WERI-Rb-1 (cell line): ENCODE measurements at regions not wholly inside any gene's neighbourhood (a gene's known extent, or its start where the extent isn't known, plus 50 kb on each side); places are given as distances from the start of the nearest gene placed in this dataset.

Source experiments
- DNase-seq: peaks from one replicate; pipeline ENCODE4 v3.0.0-alpha.2; 2020
- H3K27ac ChIP-seq: fragments of 250-450 bp; sonication (Bioruptor Pico); 2 replicates; pipeline ENCODE4 v1.5.1; 2020; ENCODE audit warnings: mild to moderate bottlenecking, moderate library complexity
- H3K27me3 ChIP-seq: fragments of 250-450 bp; sonication (Bioruptor Pico); 2 replicates; pipeline ENCODE4 v1.5.1; 2021; ENCODE audit warnings: mild to moderate bottlenecking, low read depth, moderate library complexity; ENCODE audit not compliant: insufficient read depth, severe bottlenecking
- H3K36me3 ChIP-seq: fragments of 250-450 bp; sonication (Bioruptor Pico); 2 replicates; pipeline ENCODE4 v1.5.1; 2020; ENCODE audit warnings: mild to moderate bottlenecking, moderate library complexity
- H3K4me3 ChIP-seq: 2 replicates; pipeline ENCODE4 v1.5.1; 2011; ENCODE audit warnings: low read depth, mild to moderate bottlenecking, control low read depth, low read length
- H3K9me3 ChIP-seq: fragments of 250-450 bp; sonication (Bioruptor Pico); 2 replicates; pipeline ENCODE4 v1.5.1; 2021; ENCODE audit warnings: mild to moderate bottlenecking, moderate library complexity; ENCODE audit not compliant: severe bottlenecking
- TF ChIP-seq, protein P1 (sequence below): IDR thresholded peaks from 2 replicates; pipeline ENCODE4 v1.5.1; 2011; ENCODE audit warnings: low read depth, mild to moderate bottlenecking, control low read depth, inconsistent platforms, low read length

DNA sequence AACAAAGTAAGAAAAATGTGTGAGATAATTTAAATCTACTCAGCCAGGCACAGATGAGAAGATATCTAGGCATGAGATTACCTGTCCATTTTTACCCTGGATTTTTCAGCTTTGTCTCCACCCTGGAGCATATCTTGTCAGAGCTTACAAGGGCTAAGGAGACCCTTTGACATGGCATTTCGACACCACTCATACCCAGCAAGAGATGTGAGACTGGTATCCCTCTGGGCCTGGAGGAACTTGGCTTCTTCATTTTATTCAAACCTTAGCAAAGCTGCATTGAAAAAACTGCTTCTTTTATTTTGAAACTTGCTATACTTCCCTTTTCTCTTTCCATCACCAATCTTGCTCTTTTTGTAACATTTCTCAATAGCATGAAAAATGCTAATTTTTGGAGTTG lies 194.9 kb upstream of the HNMT start:
- no peak overlapping the region for H3K4me3 ChIP-seq
- DNase-seq, result no peak
- no peaks in the 10 kb centered on the region for H3K9me3 ChIP-seq
- 0 out of 2 replicates have a peak overlapping the region, but pooled peaks have one; percentile 27 for H3K27ac ChIP-seq
- TF ChIP-seq, protein P1, sequence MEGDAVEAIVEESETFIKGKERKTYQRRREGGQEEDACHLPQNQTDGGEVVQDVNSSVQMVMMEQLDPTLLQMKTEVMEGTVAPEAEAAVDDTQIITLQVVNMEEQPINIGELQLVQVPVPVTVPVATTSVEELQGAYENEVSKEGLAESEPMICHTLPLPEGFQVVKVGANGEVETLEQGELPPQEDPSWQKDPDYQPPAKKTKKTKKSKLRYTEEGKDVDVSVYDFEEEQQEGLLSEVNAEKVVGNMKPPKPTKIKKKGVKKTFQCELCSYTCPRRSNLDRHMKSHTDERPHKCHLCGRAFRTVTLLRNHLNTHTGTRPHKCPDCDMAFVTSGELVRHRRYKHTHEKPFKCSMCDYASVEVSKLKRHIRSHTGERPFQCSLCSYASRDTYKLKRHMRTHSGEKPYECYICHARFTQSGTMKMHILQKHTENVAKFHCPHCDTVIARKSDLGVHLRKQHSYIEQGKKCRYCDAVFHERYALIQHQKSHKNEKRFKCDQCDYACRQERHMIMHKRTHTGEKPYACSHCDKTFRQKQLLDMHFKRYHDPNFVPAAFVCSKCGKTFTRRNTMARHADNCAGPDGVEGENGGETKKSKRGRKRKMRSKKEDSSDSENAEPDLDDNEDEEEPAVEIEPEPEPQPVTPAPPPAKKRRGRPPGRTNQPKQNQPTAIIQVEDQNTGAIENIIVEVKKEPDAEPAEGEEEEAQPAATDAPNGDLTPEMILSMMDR, result no peak
- H3K27me3 ChIP-seq, result no peaks in the 10 kb centered on the region
- no peaks in the 10 kb centered on the region for H3K36me3 ChIP-seq

DNA sequence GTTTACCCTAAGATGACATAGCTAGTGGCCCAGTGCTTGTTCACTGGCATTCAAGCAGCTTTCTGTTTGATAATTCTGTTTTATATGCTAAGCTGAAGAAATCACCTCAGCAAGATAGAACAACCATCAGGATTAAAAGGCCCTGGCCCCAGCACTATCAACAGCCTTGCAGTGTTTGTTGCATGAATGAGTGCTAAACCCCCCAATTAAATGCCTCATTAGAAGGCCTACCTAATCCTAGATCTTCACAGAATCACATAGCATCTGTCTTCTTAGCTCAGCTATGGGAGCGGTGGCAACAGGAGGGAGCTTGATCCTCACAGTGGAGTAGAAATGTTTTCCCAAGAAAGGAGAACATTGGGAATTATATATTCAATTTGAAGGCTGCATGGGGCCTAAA lies 194.1 kb upstream of the HNMT start:
- no peaks in the 10 kb centered on the region for H3K9me3 ChIP-seq
- H3K36me3 ChIP-seq, result no peaks in the 10 kb centered on the region
- peak; percentile 69 for DNase-seq
- H3K27me3 ChIP-seq, result no peaks in the 10 kb centered on the region
- peak overlapping the region; percentile 27; the same call in 1 of the 2 replicates for H3K27ac ChIP-seq
- TF ChIP-seq, protein P1, result no peak
- no peak overlapping the region for H3K4me3 ChIP-seq

DNA sequence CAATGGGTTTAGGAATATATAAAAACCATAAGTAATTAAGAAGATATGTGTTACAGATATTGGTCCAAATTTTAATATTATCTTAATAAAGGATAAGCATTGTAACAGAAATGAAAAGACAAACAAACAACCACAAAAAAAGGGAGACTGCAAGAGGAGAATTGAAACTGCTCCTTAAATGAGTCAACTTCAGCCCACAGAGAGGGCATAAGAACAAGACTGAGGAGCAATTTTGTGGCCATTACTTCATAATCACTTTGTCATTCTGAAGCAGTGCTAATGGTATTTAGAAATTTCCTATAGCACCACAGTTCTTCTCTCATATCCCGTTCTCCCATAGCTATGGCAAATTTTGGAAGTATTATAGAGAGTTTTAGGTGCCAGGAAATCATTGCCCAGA lies 193.2 kb upstream of the HNMT start:
- H3K27ac ChIP-seq, result no peak overlapping the region
- no peak overlapping the region for H3K4me3 ChIP-seq
- no peak for DNase-seq
- H3K36me3 ChIP-seq, result no peaks in the 10 kb centered on the region
- no peaks in the 10 kb centered on the region for H3K9me3 ChIP-seq
- TF ChIP-seq, protein P1, result no peak
- no peaks in the 10 kb centered on the region for H3K27me3 ChIP-seq

DNA sequence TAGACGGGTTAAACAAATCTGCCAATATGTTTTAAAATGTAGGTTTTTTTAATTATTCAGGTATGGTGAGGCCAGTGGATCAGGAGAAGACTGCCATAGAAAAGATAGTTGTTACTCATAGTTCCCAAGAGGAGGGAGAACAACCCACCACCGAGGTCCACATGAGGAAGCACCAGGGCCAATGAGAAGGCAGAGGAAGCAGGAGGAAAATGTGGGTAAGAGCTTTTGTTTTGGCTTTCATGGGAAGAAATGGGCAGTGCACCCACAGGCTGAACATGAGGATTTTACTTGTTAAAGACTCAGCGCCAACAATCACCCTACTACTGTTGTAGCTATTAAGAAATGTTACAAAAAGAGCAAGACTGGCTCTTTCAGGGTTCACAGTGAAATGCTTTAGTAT lies 191.8 kb upstream of the HNMT start:
- H3K27ac ChIP-seq, result no peak overlapping the region

DNA sequence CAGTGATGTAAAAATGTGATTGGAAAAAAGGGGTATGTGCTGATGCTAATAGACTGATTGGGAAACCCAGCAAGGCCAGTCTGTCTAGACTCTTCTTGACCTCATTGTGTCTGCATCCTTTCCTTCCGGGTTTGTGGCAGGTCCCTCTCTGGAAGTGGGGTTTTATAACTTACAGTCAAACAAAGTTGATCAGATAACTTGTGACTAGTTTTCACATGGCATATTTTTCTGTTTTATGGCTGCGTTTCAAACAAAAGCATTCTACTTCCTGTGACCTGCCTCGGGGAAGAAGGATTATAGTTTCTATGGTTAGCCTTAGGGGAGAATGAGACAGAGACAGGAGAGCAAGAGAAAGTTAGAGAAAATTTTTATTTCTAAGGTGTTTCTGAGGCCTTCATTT lies 188.7 kb upstream of the HNMT start:
- H3K27ac ChIP-seq, result no peak overlapping the region
- no peaks in the 10 kb centered on the region for H3K27me3 ChIP-seq
- no peaks in the 10 kb centered on the region for H3K36me3 ChIP-seq
- H3K9me3 ChIP-seq, result peaks cover 7% of the 10 kb centered on the region
- TF ChIP-seq, protein P1, result no peak
- H3K4me3 ChIP-seq, result no peak overlapping the region
- no peak for DNase-seq

More for the DNA sequence above, 191.8 kb upstream of the HNMT start:
- DNase-seq, result no peak
- Histone ChIP-seq H3K9me3 (no peaks in the 10 kb centered on the region), H3K36me3 (no peaks in the 10 kb centered on the region), H3K27me3 (no peaks in the 10 kb centered on the region), H3K4me3 (no peak overlapping the region)
- TF ChIP-seq, protein P1, result no peak

DNA sequence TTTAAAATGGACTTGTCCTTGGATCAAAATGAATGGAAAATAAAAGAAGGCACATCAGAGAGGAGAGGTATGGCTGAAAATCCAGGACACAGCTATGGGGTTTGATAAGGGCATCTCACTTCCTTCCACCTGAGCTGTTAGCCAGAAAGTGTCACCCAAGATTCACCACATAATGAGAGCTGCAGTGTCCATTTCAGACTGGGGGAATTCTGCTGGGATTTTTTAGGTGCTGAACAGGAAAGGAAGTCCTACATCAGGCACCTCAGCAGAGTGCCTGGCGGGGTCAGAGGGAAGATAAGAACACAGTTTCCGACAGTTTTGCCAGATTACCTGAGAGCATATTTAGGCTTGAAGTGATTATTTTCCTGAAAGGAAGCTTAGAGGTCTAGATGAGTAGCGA lies 187.6 kb upstream of the HNMT start:
- Histone ChIP-seq H3K4me3 (no peak overlapping the region), H3K9me3 (peaks cover 7% of the 10 kb centered on the region), H3K36me3 (no peaks in the 10 kb centered on the region), H3K27me3 (no peaks in the 10 kb centered on the region), H3K27ac (no peak overlapping the region)
- peak; percentile 28 for DNase-seq
- TF ChIP-seq, protein P1, result no peak
